SK-MEL-5 (cell line): ENCODE measurements at regions not wholly inside any gene's neighbourhood (a gene's known extent, or its start where the extent isn't known, plus 50 kb on each side); places are given as distances from the start of the nearest gene placed in this dataset.
"Not testable (repeated sequence)": the region's sequence is repeated elsewhere in the genome, so short reads cannot be mapped to it uniquely, and the experiment has no call there.

Experiments
- DNase-seq: peaks from one replicate; pipeline ENCODE4 v3.0.0-alpha.2; 2016; ENCODE audit warnings: low read depth, low spot score
- in situ Hi-C: cut with HindIII; loops from 2 replicates; pipeline ENCODE4 v1.10.0; 2016; ENCODE audit warnings: low sequenced_read_pairs, high pct_unique_total_duplicates, low pct_unique_long_range_greater_than_20kb

- in situ Hi-C loops = no loop called here
- DNase-seq = no peak
Observed at GRCh38 chr15:57896114-57896513, 169.4 kb downstream of the ALDH1A2 start.

GRCh38 chr15:57896899-57897298 lies 168.6 kb downstream of the ALDH1A2 start:
- DNase-seq, in situ Hi-C loops: not testable (repeated sequence)

GRCh38 chr15:57897870-57898269 lies 167.6 kb downstream of the ALDH1A2 start:
- DNase-seq = no peak
- in situ Hi-C loops = no loop called here

- DNase-seq = no peak
- in situ Hi-C loops = no loop called here
Observed at GRCh38 chr15:57902155-57902554, 163.4 kb downstream of the ALDH1A2 start.
